NCI-H2081 (cell line): ENCODE measurements at regions not wholly inside any gene's neighbourhood (a gene's known extent, or its start where the extent isn't known, plus 50 kb on each side); places are given as distances from the start of the nearest gene placed in this dataset.

Experiments
- DNase-seq, 2 experiments: peaks; one replicate each; lab custom pipeline; 2025; lab: John Stamatoyannopoulos, UW

- DNase-seq, result no peak
Measured at GRCh38 chr6:104418839-104419238, 440.9 kb downstream of the HACE1 start.

GRCh38 chr6:104418125-104418524, 441.6 kb downstream of the HACE1 start:
- DNase-seq, result no peak

GRCh38 chr6:104414723-104415122, 445.0 kb downstream of the HACE1 start:
- DNase-seq, result no peak

- no peak for DNase-seq
Measured at GRCh38 chr6:104413767-104414166, 446.0 kb downstream of the HACE1 start.

GRCh38 chr6:104411302-104411701, 448.4 kb downstream of the HACE1 start:
- no peak for DNase-seq

GRCh38 chr6:104409913-104410312, 449.8 kb downstream of the HACE1 start:
- DNase-seq, result no peak

GRCh38 chr6:104407957-104408356, 451.8 kb downstream of the HACE1 start:
- DNase-seq, result no peak

- no peak for DNase-seq
Measured at GRCh38 chr6:104404377-104404776, 455.3 kb downstream of the HACE1 start.

- DNase-seq, result peak in 1 of 2 experiments; percentile 4
Measured at GRCh38 chr6:104402572-104402971, 457.1 kb downstream of the HACE1 start.

GRCh38 chr6:104401926-104402325, 457.8 kb downstream of the HACE1 start:
- no peak for DNase-seq

GRCh38 chr6:104400844-104401243, 458.9 kb downstream of the HACE1 start:
- no peak for DNase-seq

- DNase-seq, result no peak
Measured at GRCh38 chr6:104396077-104396476, 463.6 kb downstream of the HACE1 start.

- DNase-seq, result no peak
Measured at GRCh38 chr6:104381907-104382306, 477.8 kb downstream of the HACE1 start.

- DNase-seq, result no peak
Measured at GRCh38 chr6:104365451-104366234, 494.1 kb downstream of the HACE1 start.

GRCh38 chr6:104357928-104358327, 501.8 kb downstream of the HACE1 start:
- no peak for DNase-seq

GRCh38 chr6:104356197-104356596, 503.5 kb downstream of the HACE1 start:
- no peak for DNase-seq

GRCh38 chr6:104349191-104349590, 510.5 kb downstream of the HACE1 start:
- no peak for DNase-seq

- no peak for DNase-seq
Measured at GRCh38 chr6:104344223-104344622, 515.5 kb downstream of the HACE1 start.

- no peak for DNase-seq
Measured at GRCh38 chr6:104332364-104332763, 527.4 kb downstream of the HACE1 start.

- DNase-seq, result no peak
Measured at GRCh38 chr6:104326173-104327001, 533.3 kb downstream of the HACE1 start.

GRCh38 chr6:104325341-104326172, 534.2 kb downstream of the HACE1 start:
- peak in 1 of 2 experiments; percentile 23 for DNase-seq

GRCh38 chr6:104324301-104324700, 535.4 kb downstream of the HACE1 start:
- no peak for DNase-seq
